RWPE2 (cell line): ENCODE measurements at regions not wholly inside any gene's neighbourhood (a gene's known extent, or its start where the extent isn't known, plus 50 kb on each side); places are given as distances from the start of the nearest gene placed in this dataset.

ENCODE experiments used
- ATAC-seq: fragments of 200-7000 bp; cut with Tn5 transposase; 3 replicates; pipeline ENCODE4 v1.9.1; 2021; ENCODE audit warnings: low read depth
- DNase-seq: peaks from one replicate; pipeline ENCODE4 v3.0.0-alpha.2; 2020; ENCODE audit warnings: low spot score
- H3K27ac ChIP-seq: fragments of 450-650 bp; 2 replicates; pipeline ENCODE4 v1.5.1; 2017; ENCODE audit warnings: mild to moderate bottlenecking; ENCODE audit not compliant: poor library complexity, severe bottlenecking
- H3K27me3 ChIP-seq: fragments of 250-450 bp; sonication (Bioruptor Pico); 2 replicates; pipeline ENCODE4 v1.5.1; 2021; ENCODE audit warnings: mild to moderate bottlenecking, moderate library complexity; ENCODE audit not compliant: insufficient read depth, poor library complexity, severe bottlenecking
- H3K36me3 ChIP-seq: fragments of 250-450 bp; sonication (Bioruptor Pico); 2 replicates; pipeline ENCODE4 v1.5.1; 2020; ENCODE audit warnings: low read depth, mild to moderate bottlenecking, moderate library complexity
- H3K4me1 ChIP-seq: fragments of 250-450 bp; sonication (Bioruptor Pico); 2 replicates; pipeline ENCODE4 v1.5.1; 2021; ENCODE audit warnings: mild to moderate bottlenecking, moderate library complexity; ENCODE audit not compliant: insufficient read depth, poor library complexity, severe bottlenecking
- H3K4me3 ChIP-seq: fragments of 250-450 bp; sonication (Bioruptor Pico); 2 replicates; pipeline ENCODE4 v1.5.1; 2021; ENCODE audit warnings: mild to moderate bottlenecking, moderate library complexity; ENCODE audit not compliant: severe bottlenecking
- H3K9me3 ChIP-seq: fragments of 250-450 bp; sonication (Bioruptor Pico); 2 replicates; pipeline ENCODE4 v1.5.1; 2021; ENCODE audit warnings: mild to moderate bottlenecking, moderate library complexity; ENCODE audit not compliant: severe bottlenecking
- TF ChIP-seq, protein P1 (sequence below): fragments of 450-650 bp; IDR thresholded peaks from one replicate; pipeline ENCODE4 v1.5.1; 2017; ENCODE audit warnings: mild to moderate bottlenecking, moderate library complexity; ENCODE audit not compliant: poor library complexity, severe bottlenecking

DNA sequence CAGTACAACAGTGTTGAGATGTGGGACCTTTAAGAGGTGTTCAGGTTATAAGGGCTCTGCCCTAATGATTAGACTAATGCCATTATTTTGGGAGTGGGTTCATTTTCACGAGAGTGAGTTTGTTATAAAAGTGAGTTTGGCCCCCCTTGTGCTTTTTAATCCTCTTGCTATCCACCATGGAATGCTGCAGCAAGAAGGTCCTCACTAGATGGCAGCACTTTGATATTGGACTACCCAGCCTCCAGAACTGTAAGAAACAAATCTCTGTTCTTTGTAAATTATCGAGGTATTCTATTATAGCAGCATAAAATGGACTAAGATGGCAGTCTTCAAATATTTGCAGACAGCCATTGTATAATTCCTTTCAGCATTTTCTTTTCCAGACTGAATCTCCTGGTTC is 212.4 kb downstream of the LRRC70 start:
- TF ChIP-seq, protein P1, sequence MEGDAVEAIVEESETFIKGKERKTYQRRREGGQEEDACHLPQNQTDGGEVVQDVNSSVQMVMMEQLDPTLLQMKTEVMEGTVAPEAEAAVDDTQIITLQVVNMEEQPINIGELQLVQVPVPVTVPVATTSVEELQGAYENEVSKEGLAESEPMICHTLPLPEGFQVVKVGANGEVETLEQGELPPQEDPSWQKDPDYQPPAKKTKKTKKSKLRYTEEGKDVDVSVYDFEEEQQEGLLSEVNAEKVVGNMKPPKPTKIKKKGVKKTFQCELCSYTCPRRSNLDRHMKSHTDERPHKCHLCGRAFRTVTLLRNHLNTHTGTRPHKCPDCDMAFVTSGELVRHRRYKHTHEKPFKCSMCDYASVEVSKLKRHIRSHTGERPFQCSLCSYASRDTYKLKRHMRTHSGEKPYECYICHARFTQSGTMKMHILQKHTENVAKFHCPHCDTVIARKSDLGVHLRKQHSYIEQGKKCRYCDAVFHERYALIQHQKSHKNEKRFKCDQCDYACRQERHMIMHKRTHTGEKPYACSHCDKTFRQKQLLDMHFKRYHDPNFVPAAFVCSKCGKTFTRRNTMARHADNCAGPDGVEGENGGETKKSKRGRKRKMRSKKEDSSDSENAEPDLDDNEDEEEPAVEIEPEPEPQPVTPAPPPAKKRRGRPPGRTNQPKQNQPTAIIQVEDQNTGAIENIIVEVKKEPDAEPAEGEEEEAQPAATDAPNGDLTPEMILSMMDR = peak; percentile 53
- Histone ChIP-seq H3K36me3 (no peaks in the 10 kb centered on the region), H3K27ac (no peak overlapping the region), H3K4me3 (no peak overlapping the region), H3K4me1 (no peaks in the 10 kb centered on the region), H3K27me3 (no peaks in the 10 kb centered on the region), H3K9me3 (no peaks in the 10 kb centered on the region)
- ATAC-seq = no peak
- DNase-seq = no peak

DNA sequence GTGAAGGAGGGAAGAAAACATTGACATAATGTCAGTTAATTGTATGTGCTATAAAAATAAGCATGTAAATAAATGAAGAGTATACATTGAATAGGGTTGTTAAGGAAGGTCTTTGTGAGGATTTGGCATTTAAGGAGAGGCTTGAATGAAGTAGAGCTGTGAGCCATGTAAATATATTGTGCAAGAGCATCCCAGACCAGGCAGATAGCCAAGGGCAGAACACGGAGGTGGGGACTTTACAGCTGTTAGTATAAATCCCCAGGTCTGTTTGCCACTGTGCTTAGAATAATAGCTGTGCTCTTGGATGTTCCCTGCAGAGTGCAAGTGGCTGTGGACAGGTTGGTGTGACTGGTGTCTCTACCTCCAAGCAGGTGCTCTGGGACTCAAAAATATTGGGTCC is 211.7 kb downstream of the LRRC70 start:
- ATAC-seq = peak; percentile 42; the same call in 2 of the 3 replicates
- Histone ChIP-seq H3K27me3 (no peaks in the 10 kb centered on the region), H3K4me3 (no peak overlapping the region), H3K36me3 (no peaks in the 10 kb centered on the region), H3K4me1 (no peaks in the 10 kb centered on the region), H3K9me3 (no peaks in the 10 kb centered on the region), H3K27ac (no peak overlapping the region)
- TF ChIP-seq, protein P1 = no peak
- no peak for DNase-seq

DNA sequence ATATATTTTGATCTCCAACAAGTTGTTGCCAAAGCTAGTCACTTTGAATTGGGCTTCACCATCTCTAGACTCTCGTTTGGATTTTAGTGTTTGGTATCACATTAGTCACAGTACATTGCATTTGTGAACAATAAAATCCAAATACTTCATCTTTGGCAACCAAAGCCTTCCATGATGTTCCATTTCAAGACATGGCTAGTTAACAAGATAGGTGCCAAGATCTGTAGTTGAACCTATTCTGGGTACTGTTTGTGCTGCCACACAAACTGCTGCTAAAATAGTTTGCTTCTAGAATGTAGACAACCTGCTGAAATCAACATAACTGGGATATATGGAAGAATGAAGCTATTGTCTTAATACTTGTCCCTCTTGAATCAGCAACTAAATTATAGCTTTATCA is 207.5 kb downstream of the LRRC70 start:
- H3K4me3 ChIP-seq = no peak overlapping the region
- TF ChIP-seq, protein P1 = no peak
- no peak overlapping the region for H3K27ac ChIP-seq
- DNase-seq (no peak), ATAC-seq (no peak)
- H3K27me3 ChIP-seq = no peaks in the 10 kb centered on the region
- no peaks in the 10 kb centered on the region for H3K4me1 ChIP-seq
- no peaks in the 10 kb centered on the region for H3K9me3 ChIP-seq
- H3K36me3 ChIP-seq = no peaks in the 10 kb centered on the region

DNA sequence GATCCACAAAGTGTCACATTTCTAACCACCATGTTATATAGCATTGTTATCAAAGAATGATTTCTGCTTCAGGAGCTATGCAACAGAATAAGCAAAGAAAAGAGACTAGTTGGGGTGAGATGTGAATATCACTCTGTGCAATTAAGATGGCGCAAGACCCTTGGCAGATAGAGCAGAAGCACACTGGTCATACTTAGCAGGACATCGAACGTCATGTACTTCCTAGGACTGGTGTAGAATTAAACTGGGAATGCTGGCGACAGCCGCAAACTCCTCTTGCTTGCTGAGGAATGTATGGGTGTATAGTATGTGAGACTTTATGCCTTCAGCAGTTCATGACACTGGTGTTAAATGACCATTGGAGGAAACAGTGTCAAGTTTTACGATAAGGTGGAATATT is 207.0 kb downstream of the LRRC70 start:
- Histone ChIP-seq H3K9me3 (no peaks in the 10 kb centered on the region), H3K36me3 (no peaks in the 10 kb centered on the region), H3K4me3 (no peak overlapping the region), H3K4me1 (no peaks in the 10 kb centered on the region), H3K27ac (no peak overlapping the region), H3K27me3 (no peaks in the 10 kb centered on the region)
- TF ChIP-seq, protein P1 = no peak
- ATAC-seq = no peak
- DNase-seq = no peak

DNA sequence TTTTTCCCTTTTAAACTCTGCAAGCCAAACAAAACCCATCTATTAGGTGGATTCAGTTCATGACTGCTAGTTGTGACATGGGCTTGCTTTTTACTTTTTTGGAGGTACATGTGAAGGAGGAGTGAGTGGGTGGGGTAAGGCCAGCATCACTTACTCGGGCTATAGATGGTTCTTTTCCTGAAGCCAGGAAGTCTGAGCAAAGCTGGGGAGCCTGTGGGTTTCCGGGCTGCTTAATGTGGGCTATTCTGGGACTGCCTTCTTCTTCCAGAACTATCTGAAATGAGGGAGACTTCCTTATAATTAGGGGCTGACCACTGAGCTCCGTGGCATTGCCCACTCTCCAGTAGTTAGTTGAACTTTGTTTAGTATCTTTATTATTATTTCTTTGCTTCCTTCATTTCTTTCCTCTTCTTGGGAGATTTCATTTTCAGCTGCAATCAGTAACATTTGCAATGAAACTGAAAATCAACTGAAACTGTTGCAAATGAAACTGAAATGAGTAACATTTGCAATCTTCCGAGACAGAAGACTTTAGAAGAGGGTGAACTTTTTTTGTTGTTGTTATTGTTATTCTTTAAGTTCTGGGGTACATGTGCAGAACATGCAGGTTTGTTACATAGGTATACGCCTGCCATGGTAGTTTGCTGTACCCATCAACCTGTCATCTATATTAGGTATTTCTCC is 204.9 kb downstream of the LRRC70 start:
- Histone ChIP-seq H3K4me3 (no peak overlapping the region), H3K4me1 (no peaks in the 10 kb centered on the region), H3K36me3 (no peaks in the 10 kb centered on the region), H3K27me3 (no peaks in the 10 kb centered on the region), H3K27ac (no peak overlapping the region), H3K9me3 (no peaks in the 10 kb centered on the region)
- TF ChIP-seq, protein P1 = no peak
- no peak for ATAC-seq
- no peak for DNase-seq
